Adipocyte (in vitro differentiated cells): ENCODE measurements at regions not wholly inside any gene's neighbourhood (a gene's known extent, or its start where the extent isn't known, plus 50 kb on each side); places are given as distances from the start of the nearest gene placed in this dataset.

Experiments
- DNase-seq: peaks from one replicate; pipeline ENCODE4 v3.0.0-alpha.2; 2015; ENCODE audit warnings: low read depth
- H3K27me3 ChIP-seq: replicated peaks from 2 replicates; pipeline ENCODE4 v1.7.0; 2013; ENCODE audit warnings: mild to moderate bottlenecking, low read length, moderate library complexity; ENCODE audit not compliant: control insufficient read depth, insufficient read depth
- H3K36me3 ChIP-seq: 2 replicates; pipeline ENCODE4 v1.7.0; 2013; ENCODE audit warnings: low read length, mild to moderate bottlenecking, moderate library complexity; ENCODE audit not compliant: control insufficient read depth, insufficient read depth, severe bottlenecking
- H3K4me1 ChIP-seq: 2 replicates; pipeline ENCODE4 v1.7.0; 2013; ENCODE audit warnings: mild to moderate bottlenecking, low read length, moderate library complexity; ENCODE audit not compliant: control insufficient read depth, insufficient read depth
- H3K4me3 ChIP-seq: 2 replicates; pipeline ENCODE4 v1.7.0; 2013; ENCODE audit warnings: mild to moderate bottlenecking, low read length, moderate library complexity
- H3K9ac ChIP-seq: 2 replicates; pipeline ENCODE4 v1.7.0; 2013; ENCODE audit warnings: mild to moderate bottlenecking, low read length, moderate library complexity
- H3K9me3 ChIP-seq: 2 replicates; pipeline ENCODE4 v1.7.0; 2013; ENCODE audit warnings: mild to moderate bottlenecking, low read length, moderate library complexity; ENCODE audit not compliant: control insufficient read depth

DNA sequence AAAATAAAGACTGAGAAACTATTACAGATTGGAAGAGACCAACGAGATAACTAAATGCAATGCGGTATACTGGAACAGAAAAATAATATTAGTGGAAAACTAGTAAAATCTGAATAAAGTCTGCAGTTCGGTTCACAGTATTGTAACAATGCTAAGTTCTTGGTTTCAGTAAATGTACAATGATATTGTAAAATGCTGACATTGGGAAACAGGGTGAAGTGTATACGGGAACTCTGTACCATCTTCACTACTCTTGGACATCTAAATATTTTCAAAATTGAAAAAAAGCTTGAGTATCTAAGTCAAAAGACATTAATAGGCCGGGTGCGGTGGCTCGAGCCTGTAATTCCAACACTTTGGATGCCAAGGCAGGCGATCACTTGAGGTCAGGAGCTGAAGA, 120.9 kb upstream of the KCNMB2 start:
- peaks cover 12% of the 10 kb centered on the region for H3K4me1 ChIP-seq

DNA sequence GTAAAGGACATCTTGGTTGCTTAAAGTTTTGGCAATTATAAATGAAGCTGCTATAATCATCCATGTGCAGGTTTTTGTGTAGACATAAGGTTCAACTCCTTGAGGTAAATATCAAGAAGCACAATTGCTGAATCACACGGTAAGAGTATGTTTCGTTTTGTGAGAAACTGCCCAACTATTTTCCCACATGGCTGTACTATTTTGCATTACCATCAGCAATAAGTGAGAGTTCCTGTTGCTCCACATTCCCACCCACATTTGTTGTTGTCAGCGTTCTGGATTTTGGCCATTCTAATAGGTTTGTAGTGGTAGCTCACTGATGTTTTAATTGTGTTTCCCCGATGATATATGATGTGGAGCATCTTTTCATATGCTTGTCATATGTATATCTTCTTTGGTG, 118.5 kb upstream of the KCNMB2 start:
- Histone ChIP-seq H3K9ac (no peak overlapping the region), H3K9me3 (no peaks in the 10 kb centered on the region), H3K4me3 (no peak overlapping the region), H3K4me1 (peaks cover 12% of the 10 kb centered on the region), H3K27me3 (no peaks in the 10 kb centered on the region), H3K36me3 (no peaks in the 10 kb centered on the region)
- no peak for DNase-seq

More for the DNA sequence above, 120.9 kb upstream of the KCNMB2 start:
- H3K4me3 ChIP-seq = no peak overlapping the region
- no peak overlapping the region for H3K9ac ChIP-seq
- DNase-seq = no peak
- H3K27me3 ChIP-seq = no peaks in the 10 kb centered on the region
- H3K36me3 ChIP-seq = no peaks in the 10 kb centered on the region
- no peaks in the 10 kb centered on the region for H3K9me3 ChIP-seq

DNA sequence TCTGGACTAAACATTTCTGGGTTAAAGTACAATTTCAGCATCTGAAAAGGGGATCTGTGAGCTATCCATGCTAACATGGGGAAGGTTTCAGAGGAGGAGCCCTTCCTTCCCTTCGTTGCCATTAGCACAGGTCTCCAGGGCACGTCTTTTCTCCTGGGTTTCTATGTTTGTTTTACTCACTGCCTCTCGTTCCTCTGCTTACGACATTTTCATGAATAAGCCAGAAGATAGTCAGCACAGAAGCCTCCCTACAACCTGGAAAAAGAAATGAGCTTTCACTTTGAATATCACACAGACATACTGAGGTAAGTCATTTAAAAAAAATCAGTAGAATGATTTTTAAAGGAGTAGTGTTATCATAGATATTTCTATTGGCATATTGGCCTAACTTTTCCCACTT, 117.2 kb upstream of the KCNMB2 start:
- H3K4me3 ChIP-seq = peak overlapping the region; percentile 29
- no peak overlapping the region for H3K9ac ChIP-seq
- H3K36me3 ChIP-seq = no peaks in the 10 kb centered on the region
- H3K27me3 ChIP-seq = no peaks in the 10 kb centered on the region
- DNase-seq = peak; percentile 48
- H3K4me1 ChIP-seq = peaks cover 12% of the 10 kb centered on the region
- H3K9me3 ChIP-seq = no peaks in the 10 kb centered on the region

DNA sequence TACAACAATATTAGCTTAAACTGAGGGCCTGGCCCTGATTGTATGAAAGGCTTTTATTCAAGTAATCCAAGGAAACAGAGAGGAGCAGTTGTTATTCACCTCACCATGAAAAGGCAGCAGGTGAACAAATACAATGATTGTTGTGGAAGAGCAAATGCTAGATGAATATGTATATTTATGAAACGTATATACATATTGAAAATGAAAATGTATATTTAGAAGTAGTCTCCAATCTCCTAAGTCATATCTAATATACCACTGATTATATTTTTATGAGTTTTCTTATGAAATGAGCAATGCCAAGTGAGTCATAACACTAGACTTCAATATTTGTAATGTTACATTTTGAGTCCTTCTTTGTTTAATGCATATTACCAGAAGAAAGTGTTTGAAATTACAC, 116.2 kb upstream of the KCNMB2 start:
- Histone ChIP-seq H3K9me3 (no peaks in the 10 kb centered on the region), H3K4me1 (peaks cover 12% of the 10 kb centered on the region), H3K36me3 (no peaks in the 10 kb centered on the region), H3K9ac (no peak overlapping the region), H3K4me3 (no peak overlapping the region), H3K27me3 (no peaks in the 10 kb centered on the region)
- DNase-seq = peak; percentile 27

DNA sequence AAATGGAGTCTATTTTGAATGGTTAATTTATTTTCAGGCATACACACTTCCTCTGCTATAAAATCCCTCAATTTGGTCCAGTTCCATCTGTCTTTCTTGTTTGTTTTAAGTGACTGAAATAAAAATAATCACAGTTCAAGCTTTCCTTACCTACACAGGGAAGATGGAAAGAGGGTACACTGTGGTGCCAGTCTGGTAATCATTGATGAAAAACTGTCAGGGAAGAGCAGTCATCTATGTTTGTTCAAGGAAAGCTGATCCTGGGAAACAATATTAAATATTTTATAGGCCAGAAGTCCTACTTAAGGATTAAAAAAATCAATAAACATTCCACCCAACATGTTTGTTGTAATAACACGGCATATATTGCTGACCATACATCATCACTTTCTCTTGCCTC, 115.2 kb upstream of the KCNMB2 start:
- no peaks in the 10 kb centered on the region for H3K9me3 ChIP-seq
- H3K9ac ChIP-seq = no peak overlapping the region
- H3K27me3 ChIP-seq = no peaks in the 10 kb centered on the region
- no peaks in the 10 kb centered on the region for H3K36me3 ChIP-seq
- DNase-seq = no peak
- H3K4me1 ChIP-seq = peaks cover 12% of the 10 kb centered on the region
- H3K4me3 ChIP-seq = no peak overlapping the region

DNA sequence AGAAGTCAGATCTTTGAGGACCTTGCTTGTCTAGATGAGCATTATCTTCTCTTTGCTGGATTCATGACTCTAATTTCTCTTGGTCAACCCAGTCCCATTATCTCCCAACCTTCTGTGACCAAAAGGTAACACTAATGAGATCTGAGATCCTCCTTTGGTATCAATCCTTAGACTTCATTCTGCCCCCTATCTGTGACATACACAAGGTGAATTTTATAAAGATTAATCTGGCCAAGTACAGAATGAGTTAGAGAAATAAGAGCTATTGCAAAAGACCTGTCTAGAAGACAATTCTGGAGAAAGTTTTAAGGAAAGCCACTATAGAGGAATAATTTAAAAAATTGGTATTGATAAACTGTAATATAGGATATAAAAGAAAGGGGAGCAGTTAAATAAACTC, 113.8 kb upstream of the KCNMB2 start:
- no peaks in the 10 kb centered on the region for H3K27me3 ChIP-seq
- H3K36me3 ChIP-seq = no peaks in the 10 kb centered on the region
- no peak overlapping the region for H3K9ac ChIP-seq
- H3K9me3 ChIP-seq = no peaks in the 10 kb centered on the region
- no peak for DNase-seq
- no peak overlapping the region for H3K4me3 ChIP-seq
- peaks cover 12% of the 10 kb centered on the region for H3K4me1 ChIP-seq

DNA sequence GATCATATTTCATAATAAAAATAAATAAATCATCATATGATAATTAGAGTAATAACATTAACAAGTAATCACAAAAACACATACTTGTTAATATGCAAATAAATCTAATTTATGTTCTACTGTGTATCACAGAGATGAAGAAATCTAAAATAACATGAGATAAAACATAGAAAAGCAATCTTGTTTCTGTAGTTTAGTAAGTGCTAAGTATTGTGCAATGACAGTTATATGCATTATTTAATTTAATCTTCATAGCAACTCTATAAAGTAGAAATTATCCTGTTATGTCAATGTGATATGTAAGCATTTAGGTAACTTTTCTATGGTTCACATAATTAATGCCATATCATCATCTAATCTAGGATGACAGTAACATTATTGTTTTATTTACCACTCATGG, 108.2 kb upstream of the KCNMB2 start:
- Histone ChIP-seq H3K36me3 (no peaks in the 10 kb centered on the region), H3K4me3 (no peak overlapping the region), H3K27me3 (no peaks in the 10 kb centered on the region), H3K9ac (no peak overlapping the region), H3K9me3 (no peaks in the 10 kb centered on the region), H3K4me1 (no peaks in the 10 kb centered on the region)
- DNase-seq = no peak

DNA sequence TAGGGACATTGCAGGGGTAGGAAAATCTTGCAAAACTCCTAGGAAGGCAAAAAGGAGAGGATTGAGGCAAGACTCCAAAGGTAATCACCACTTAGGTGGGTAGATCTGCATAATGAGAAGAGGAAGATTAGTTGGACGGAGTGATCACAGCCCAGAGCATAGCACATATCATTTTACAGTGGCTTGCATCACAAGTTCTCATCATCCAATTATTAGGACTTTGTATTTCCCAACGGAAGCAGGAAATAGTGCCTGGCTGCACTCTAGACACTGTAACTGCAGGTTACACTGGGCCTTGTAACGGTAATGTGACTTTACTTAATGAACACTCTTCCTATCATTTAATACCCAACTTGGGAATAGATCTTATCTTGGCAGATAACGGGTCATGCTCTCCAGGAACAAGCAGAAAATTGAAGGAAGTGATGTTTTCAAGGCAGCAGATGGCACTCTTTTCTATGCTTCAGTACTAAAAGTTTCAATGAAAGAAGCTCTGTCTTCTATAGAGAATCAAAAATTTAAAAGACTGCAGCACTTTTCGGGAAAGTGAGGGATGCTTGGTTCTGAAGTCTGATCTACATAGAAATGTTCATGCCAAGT, 101.9 kb upstream of the KCNMB2 start:
- Histone ChIP-seq H3K9ac (no peak overlapping the region), H3K4me3 (no peak overlapping the region), H3K27me3 (no peaks in the 10 kb centered on the region), H3K4me1 (peaks cover 6% of the 10 kb centered on the region), H3K36me3 (no peaks in the 10 kb centered on the region), H3K9me3 (no peaks in the 10 kb centered on the region)
- DNase-seq = peak; percentile 41

DNA sequence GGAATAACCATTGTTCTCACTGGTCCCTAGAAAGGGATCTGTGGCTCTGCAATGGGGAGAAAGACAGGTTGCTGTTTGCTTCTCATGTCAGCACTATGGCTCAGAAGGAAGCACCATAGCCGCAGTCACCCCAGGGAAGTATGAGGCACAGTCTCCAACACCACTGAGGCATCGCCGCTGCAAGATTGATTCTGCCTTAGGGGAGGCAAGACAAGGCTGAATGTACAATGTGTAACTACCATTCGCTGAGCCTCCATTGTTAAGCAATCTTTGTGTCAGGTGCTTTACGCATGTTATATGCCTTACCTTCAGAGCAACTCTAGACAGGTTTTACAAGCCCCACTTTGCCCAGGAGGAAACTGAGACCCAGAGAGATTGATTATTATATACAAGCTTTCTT, 100.7 kb upstream of the KCNMB2 start:
- peaks cover 11% of the 10 kb centered on the region for H3K4me1 ChIP-seq
- H3K9me3 ChIP-seq = no peaks in the 10 kb centered on the region
- DNase-seq = no peak
- H3K9ac ChIP-seq = no peak overlapping the region
- no peaks in the 10 kb centered on the region for H3K27me3 ChIP-seq
- H3K36me3 ChIP-seq = no peaks in the 10 kb centered on the region
- H3K4me3 ChIP-seq = no peak overlapping the region

DNA sequence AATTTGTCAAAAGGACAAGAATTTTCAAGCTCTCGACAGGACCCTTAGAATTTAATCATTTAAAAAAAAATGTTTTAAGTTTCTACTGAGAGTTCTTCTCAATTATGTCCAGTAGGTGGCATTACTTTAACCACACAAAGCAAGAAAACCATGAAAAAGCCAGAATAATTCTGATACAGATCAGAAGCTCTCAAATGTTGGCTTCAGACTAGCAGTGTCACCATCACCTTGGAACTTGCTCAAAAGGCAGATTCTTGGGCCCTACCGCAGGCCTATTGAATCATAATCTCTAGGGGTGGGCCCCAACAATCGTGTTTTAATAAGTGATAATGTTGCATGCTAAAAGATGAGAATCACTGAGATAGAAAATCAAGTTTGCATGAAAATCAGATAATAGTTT, 99.5 kb upstream of the KCNMB2 start:
- Histone ChIP-seq H3K9ac (no peak overlapping the region), H3K9me3 (no peaks in the 10 kb centered on the region), H3K27me3 (no peaks in the 10 kb centered on the region), H3K4me1 (peaks cover 11% of the 10 kb centered on the region), H3K4me3 (no peak overlapping the region), H3K36me3 (no peaks in the 10 kb centered on the region)
- DNase-seq = peak; percentile 85

DNA sequence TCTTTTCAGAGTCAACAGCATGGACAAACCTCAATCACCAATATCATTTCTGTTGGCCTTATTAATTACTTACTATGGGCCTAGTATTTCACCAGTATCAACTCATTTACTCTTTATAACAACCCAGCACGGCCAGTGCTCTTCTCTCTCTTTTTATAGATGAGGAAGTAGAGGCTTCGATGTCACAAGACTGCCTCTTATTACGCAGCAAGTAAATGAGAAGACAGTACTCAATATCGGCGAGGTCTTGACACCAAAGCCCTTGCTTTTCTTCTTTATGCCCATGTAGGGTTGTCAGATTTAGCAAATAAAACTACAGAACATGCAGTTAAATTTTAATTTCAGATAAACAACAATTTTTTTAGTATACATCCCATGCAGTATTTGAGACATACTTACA, 99.0 kb upstream of the KCNMB2 start:
- Histone ChIP-seq H3K4me3 (no peak overlapping the region), H3K9me3 (no peaks in the 10 kb centered on the region), H3K9ac (no peak overlapping the region), H3K4me1 (peaks cover 11% of the 10 kb centered on the region), H3K36me3 (no peaks in the 10 kb centered on the region), H3K27me3 (no peaks in the 10 kb centered on the region)
- DNase-seq = no peak

DNA sequence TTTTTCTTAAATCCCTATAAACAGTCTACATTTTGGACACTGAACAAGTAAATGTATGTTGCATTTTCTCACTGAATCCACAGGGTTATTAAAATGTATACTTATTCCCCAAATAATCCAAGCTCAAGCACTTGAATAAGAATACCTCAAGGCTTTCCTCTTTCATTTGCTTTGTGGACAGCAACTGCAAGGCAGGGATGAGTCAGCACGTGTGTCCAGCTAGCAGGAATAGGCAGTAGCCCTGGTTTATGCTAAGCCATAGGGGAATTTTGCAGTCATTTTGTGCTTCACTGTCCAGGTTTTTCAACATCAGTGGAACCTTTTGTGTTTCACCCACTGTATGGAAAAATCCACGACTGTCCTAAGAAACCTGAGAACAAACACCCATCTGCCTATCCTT, 96.7 kb upstream of the KCNMB2 start:
- Histone ChIP-seq H3K4me1 (peaks cover 11% of the 10 kb centered on the region), H3K9me3 (no peaks in the 10 kb centered on the region), H3K36me3 (no peaks in the 10 kb centered on the region), H3K4me3 (no peak overlapping the region), H3K9ac (no peak overlapping the region), H3K27me3 (no peaks in the 10 kb centered on the region)
- peak; percentile 65 for DNase-seq
